Adipocyte (in vitro differentiated cells): ENCODE measurements at regions not wholly inside any gene's neighbourhood (a gene's known extent, or its start where the extent isn't known, plus 50 kb on each side); places are given as distances from the start of the nearest gene placed in this dataset.

Source experiments
- DNase-seq: peaks from one replicate; pipeline ENCODE4 v3.0.0-alpha.2; 2015; ENCODE audit warnings: low read depth
- H3K27me3 ChIP-seq: replicated peaks from 2 replicates; pipeline ENCODE4 v1.7.0; 2013; ENCODE audit warnings: mild to moderate bottlenecking, low read length, moderate library complexity; ENCODE audit not compliant: control insufficient read depth, insufficient read depth
- H3K36me3 ChIP-seq: 2 replicates; pipeline ENCODE4 v1.7.0; 2013; ENCODE audit warnings: low read length, mild to moderate bottlenecking, moderate library complexity; ENCODE audit not compliant: control insufficient read depth, insufficient read depth, severe bottlenecking
- H3K4me1 ChIP-seq: 2 replicates; pipeline ENCODE4 v1.7.0; 2013; ENCODE audit warnings: mild to moderate bottlenecking, low read length, moderate library complexity; ENCODE audit not compliant: control insufficient read depth, insufficient read depth
- H3K4me3 ChIP-seq: 2 replicates; pipeline ENCODE4 v1.7.0; 2013; ENCODE audit warnings: mild to moderate bottlenecking, low read length, moderate library complexity
- H3K9ac ChIP-seq: 2 replicates; pipeline ENCODE4 v1.7.0; 2013; ENCODE audit warnings: mild to moderate bottlenecking, low read length, moderate library complexity
- H3K9me3 ChIP-seq: 2 replicates; pipeline ENCODE4 v1.7.0; 2013; ENCODE audit warnings: mild to moderate bottlenecking, low read length, moderate library complexity; ENCODE audit not compliant: control insufficient read depth

- H3K9ac ChIP-seq, result no peak overlapping the region
- no peaks in the 10 kb centered on the region for H3K9me3 ChIP-seq
- H3K27me3 ChIP-seq, result no peaks in the 10 kb centered on the region
- H3K4me3 ChIP-seq, result no peak overlapping the region
- no peak for DNase-seq
- H3K36me3 ChIP-seq, result no peaks in the 10 kb centered on the region
- no peaks in the 10 kb centered on the region for H3K4me1 ChIP-seq
Measured at GRCh38 chr1:212192261-212192998, 92.8 kb upstream of the PPP2R5A start.

DNA sequence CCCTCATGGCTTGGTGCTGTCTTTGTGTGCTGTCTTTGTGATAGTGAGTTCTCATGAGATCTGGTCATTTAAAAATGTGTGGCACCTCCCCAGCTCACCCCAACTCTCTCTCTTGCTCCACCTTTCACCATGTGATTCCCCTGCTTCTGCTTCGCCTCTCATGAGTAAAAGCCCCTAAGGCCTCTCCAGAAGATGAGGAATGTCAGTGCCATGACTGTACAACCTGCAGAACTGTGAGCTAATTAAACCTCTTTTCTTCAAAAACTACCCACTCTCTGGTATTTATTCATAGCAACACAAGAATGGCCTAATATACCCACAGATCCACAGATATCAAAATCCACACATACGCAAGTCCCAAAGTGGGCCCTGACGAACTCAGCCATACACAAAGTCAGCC, 88.9 kb upstream of the PPP2R5A start:
- Histone ChIP-seq H3K27me3 (no peaks in the 10 kb centered on the region), H3K9ac (no peak overlapping the region), H3K4me3 (no peak overlapping the region), H3K36me3 (no peaks in the 10 kb centered on the region), H3K4me1 (no peaks in the 10 kb centered on the region), H3K9me3 (peaks cover 4% of the 10 kb centered on the region)
- no peak for DNase-seq

- peaks cover 9% of the 10 kb centered on the region for H3K4me1 ChIP-seq
- no peak overlapping the region for H3K9ac ChIP-seq
- H3K4me3 ChIP-seq, result no peak overlapping the region
- peaks cover 4% of the 10 kb centered on the region for H3K9me3 ChIP-seq
- no peaks in the 10 kb centered on the region for H3K36me3 ChIP-seq
- DNase-seq, result no peak
- H3K27me3 ChIP-seq, result no peaks in the 10 kb centered on the region
Measured at GRCh38 chr1:212201461-212201860, 83.7 kb upstream of the PPP2R5A start.

GRCh38 chr1:212203630-212204029, 81.6 kb upstream of the PPP2R5A start:
- Histone ChIP-seq H3K9me3 (peaks cover 4% of the 10 kb centered on the region), H3K27me3 (no peaks in the 10 kb centered on the region), H3K4me1 (peaks cover 19% of the 10 kb centered on the region), H3K36me3 (no peaks in the 10 kb centered on the region), H3K4me3 (no peak overlapping the region), H3K9ac (no peak overlapping the region)
- no peak for DNase-seq

DNA sequence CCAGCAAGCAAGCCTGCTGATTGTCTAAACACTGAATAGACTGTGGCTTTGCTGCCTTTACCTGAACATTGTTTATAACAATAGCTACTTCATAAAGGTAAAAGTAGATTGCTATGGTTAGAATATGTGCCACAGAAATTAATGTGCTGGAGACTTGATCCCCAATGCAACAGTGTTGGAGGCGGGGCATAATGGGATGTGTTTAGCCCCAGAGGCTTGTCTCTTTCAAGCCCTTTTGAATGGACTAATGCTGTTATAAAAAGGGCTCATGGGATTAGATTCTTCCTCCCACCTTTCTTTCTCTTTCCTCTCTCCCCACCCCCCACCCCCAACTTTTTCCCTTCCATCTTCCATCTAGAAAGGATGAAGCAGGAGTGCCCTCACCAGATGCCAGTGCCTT, 80.2 kb upstream of the PPP2R5A start:
- Histone ChIP-seq H3K27me3 (no peaks in the 10 kb centered on the region), H3K36me3 (no peaks in the 10 kb centered on the region), H3K4me1 (peaks cover 19% of the 10 kb centered on the region), H3K9me3 (peaks cover 4% of the 10 kb centered on the region), H3K9ac (no peak overlapping the region), H3K4me3 (no peak overlapping the region)
- no peak for DNase-seq

DNA sequence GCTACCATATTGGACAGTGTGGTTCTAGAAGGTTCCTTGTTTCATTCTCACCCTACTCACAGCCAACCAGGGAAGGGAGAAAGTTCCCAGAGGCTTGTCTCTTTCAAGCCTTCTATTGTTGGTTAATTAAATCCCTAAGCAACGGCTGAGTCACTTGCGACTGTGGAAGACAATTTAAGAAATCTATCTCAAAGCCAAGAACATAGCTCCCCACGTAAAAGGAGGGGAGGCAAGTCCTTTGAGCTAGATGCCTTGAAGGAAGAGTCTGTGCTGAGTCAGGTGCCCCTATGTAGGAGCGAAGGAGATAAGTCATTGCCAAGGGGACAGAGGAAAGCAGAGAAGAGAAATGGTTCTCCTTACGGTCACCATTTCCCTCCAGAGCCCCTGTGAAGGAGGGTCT, 79.4 kb upstream of the PPP2R5A start:
- Histone ChIP-seq H3K9ac (no peak overlapping the region), H3K4me1 (peaks cover 19% of the 10 kb centered on the region), H3K27me3 (no peaks in the 10 kb centered on the region), H3K4me3 (no peak overlapping the region), H3K36me3 (no peaks in the 10 kb centered on the region), H3K9me3 (peaks cover 1% of the 10 kb centered on the region)
- DNase-seq, result peak; percentile 24

- no peaks in the 10 kb centered on the region for H3K27me3 ChIP-seq
- peak overlapping the region; percentile 18 for H3K9ac ChIP-seq
- peaks cover 19% of the 10 kb centered on the region for H3K4me1 ChIP-seq
- no peak for DNase-seq
- H3K4me3 ChIP-seq, result no peak overlapping the region
- H3K36me3 ChIP-seq, result no peaks in the 10 kb centered on the region
- H3K9me3 ChIP-seq, result no peaks in the 10 kb centered on the region
Measured at GRCh38 chr1:212207118-212207517, 78.1 kb upstream of the PPP2R5A start.

- H3K36me3 ChIP-seq, result no peaks in the 10 kb centered on the region
- peaks cover 28% of the 10 kb centered on the region for H3K4me1 ChIP-seq
- DNase-seq, result no peak
- no peak overlapping the region for H3K9ac ChIP-seq
- H3K27me3 ChIP-seq, result peaks cover 3% of the 10 kb centered on the region
- no peak overlapping the region for H3K4me3 ChIP-seq
- H3K9me3 ChIP-seq, result no peaks in the 10 kb centered on the region
Measured at GRCh38 chr1:212207822-212208520, 77.2 kb upstream of the PPP2R5A start.

GRCh38 chr1:212208978-212209644, 76.1 kb upstream of the PPP2R5A start:
- peaks cover 37% of the 10 kb centered on the region for H3K4me1 ChIP-seq
- no peak for DNase-seq
- H3K36me3 ChIP-seq, result no peaks in the 10 kb centered on the region
- no peak overlapping the region for H3K9ac ChIP-seq
- no peaks in the 10 kb centered on the region for H3K9me3 ChIP-seq
- H3K27me3 ChIP-seq, result peaks cover 3% of the 10 kb centered on the region
- H3K4me3 ChIP-seq, result no peak overlapping the region

DNA sequence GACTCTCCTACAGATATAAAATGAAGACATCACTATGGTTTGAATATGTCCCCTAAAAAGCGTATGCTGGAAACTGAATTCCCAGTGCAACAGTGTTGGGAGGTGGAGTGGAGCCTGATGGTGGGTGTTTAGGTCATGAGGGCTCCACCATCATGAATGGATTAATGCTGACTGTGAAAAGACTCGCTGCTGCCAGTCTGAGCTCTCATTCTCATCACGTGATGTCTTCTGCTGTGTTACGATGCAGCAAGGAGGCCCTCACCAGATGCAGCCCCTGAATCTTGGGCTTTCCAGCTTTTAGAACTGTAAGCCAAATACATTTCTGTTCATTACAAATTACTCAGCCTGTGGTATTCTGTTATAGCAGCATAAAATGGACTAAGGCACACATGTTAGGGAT, 73.8 kb upstream of the PPP2R5A start:
- Histone ChIP-seq H3K4me3 (no peak overlapping the region), H3K9ac (no peak overlapping the region), H3K9me3 (no peaks in the 10 kb centered on the region), H3K36me3 (no peaks in the 10 kb centered on the region), H3K4me1 (peaks cover 31% of the 10 kb centered on the region), H3K27me3 (peaks cover 5% of the 10 kb centered on the region)
- DNase-seq, result no peak

- Histone ChIP-seq H3K27me3 (peaks cover 5% of the 10 kb centered on the region), H3K9ac (no peak overlapping the region), H3K9me3 (no peaks in the 10 kb centered on the region), H3K36me3 (no peaks in the 10 kb centered on the region), H3K4me1 (peaks cover 22% of the 10 kb centered on the region), H3K4me3 (peak overlapping the region; percentile 1)
- DNase-seq, result no peak
Measured at GRCh38 chr1:212212343-212212742, 72.9 kb upstream of the PPP2R5A start.
